Mesodermal cell (in vitro differentiated cells): ENCODE measurements at regions not wholly inside any gene's neighbourhood (a gene's known extent, or its start where the extent isn't known, plus 50 kb on each side); places are given as distances from the start of the nearest gene placed in this dataset.

Source experiments
- H3K27ac ChIP-seq: 2 replicates; pipeline ENCODE4 v1.7.0; 2013; ENCODE audit warnings: mild to moderate bottlenecking, low read depth, low read length, moderate library complexity; ENCODE audit not compliant: severe bottlenecking
- H3K36me3 ChIP-seq: 2 replicates; pipeline ENCODE4 v1.7.1; 2013; ENCODE audit warnings: mild to moderate bottlenecking, low read length, moderate library complexity; ENCODE audit not compliant: control insufficient read depth, insufficient read depth
- H3K4me1 ChIP-seq: one replicate; pipeline ENCODE4 v1.7.1; 2013; ENCODE audit warnings: mild to moderate bottlenecking, low read length; ENCODE audit not compliant: insufficient read depth, control insufficient read depth, poor library complexity, severe bottlenecking
- H3K4me3 ChIP-seq: 2 replicates; pipeline ENCODE4 v1.7.0; 2013; ENCODE audit warnings: low read length, control low read depth, mild to moderate bottlenecking; ENCODE audit not compliant: insufficient read depth, poor library complexity, severe bottlenecking; ENCODE audit errors: extremely low read depth
- H3K9me3 ChIP-seq: 2 replicates; pipeline ENCODE4 v1.7.1; 2013; ENCODE audit warnings: mild to moderate bottlenecking, low read length, moderate library complexity; ENCODE audit not compliant: control insufficient read depth
- WGBS, 2 experiments: methylation state at CpG; one replicate each; pipeline ENCODE4 v1.1.5; 2013; ENCODE audit warnings: missing lambda C conversion rate in 2 of 2; ENCODE audit not compliant: insufficient coverage in 2 of 2; 5-methylcytosine and 5-hydroxymethylcytosine counted together

DNA sequence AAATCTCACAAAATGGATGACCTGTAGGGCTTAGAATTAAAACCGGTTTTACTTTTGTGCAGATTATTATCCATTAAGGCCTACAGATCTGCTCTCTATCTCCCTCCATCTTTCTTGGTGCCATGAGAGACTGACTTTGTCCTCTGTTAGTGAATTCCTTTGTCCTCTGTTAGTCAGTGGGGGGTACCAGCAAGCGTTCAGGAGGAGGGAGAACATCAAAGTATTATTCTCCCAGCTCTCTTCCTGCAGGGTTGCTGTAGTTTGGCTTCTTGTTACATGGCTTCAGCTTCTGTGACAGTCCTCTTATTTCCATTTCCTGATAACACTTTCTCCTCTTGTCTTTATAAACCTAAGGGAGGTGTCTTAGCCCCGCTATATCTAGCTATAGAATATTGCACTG lies 850.5 kb upstream of the SEMA6A start:
- no peak overlapping the region for H3K27ac ChIP-seq
- no peaks in the 10 kb centered on the region for H3K4me1 ChIP-seq
- 70% methylated on average over 2 of the region's 3 CpGs; no CpG with 5 or more reads in 1 of the 2 experiments for WGBS, 2 experiments
- no peak overlapping the region for H3K4me3 ChIP-seq
- no peaks in the 10 kb centered on the region for H3K9me3 ChIP-seq
- H3K36me3 ChIP-seq: no peaks in the 10 kb centered on the region

DNA sequence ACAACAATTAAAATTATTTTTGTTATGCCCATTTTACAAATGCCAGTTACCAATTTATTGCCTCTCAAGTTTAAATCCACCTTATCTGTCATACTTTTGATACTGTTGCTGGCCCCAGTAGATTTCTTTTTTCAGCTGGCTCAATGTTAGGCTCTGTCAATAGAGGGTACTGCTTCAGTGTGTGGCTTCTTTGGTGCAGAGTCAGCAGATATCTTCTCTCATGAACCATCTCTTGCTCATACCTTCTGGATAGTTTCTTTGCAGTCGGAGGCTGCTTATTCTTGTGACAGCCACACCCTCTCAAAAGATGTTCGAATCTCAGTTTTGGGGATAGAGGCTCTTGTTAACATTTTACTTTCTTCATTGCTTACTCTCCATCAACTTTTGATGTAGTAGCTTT lies 849.9 kb upstream of the SEMA6A start:
- Histone ChIP-seq H3K4me3 (no peak overlapping the region), H3K9me3 (no peaks in the 10 kb centered on the region), H3K4me1 (no peaks in the 10 kb centered on the region), H3K36me3 (no peaks in the 10 kb centered on the region), H3K27ac (no peak overlapping the region)
- WGBS, 2 experiments: no CpG with 5 or more reads among the region's 2 CpGs

DNA sequence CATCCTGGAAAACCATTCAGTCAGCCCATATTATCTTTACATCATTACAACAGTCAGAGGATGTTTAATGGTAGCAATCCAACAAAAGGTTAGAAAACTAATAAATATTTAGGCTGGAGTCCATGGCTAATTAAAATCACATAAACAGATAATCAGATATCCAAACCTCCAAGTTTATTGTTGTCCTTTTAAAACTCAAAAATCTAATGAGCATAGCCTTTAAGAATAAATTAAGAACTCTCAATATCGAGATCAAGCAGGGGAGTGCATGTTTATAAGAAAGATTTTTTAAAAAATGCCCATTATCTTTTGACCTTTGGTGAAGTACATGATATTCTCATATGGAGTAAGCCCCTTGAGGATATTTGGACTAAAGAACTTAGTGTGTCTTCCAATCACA lies 842.9 kb upstream of the SEMA6A start:
- Histone ChIP-seq H3K27ac (no peak overlapping the region), H3K4me1 (no peaks in the 10 kb centered on the region), H3K9me3 (no peaks in the 10 kb centered on the region), H3K36me3 (no peaks in the 10 kb centered on the region), H3K4me3 (no peak overlapping the region)
- WGBS, 2 experiments: no CpG with 5 or more reads among the region's 1 CpG

DNA sequence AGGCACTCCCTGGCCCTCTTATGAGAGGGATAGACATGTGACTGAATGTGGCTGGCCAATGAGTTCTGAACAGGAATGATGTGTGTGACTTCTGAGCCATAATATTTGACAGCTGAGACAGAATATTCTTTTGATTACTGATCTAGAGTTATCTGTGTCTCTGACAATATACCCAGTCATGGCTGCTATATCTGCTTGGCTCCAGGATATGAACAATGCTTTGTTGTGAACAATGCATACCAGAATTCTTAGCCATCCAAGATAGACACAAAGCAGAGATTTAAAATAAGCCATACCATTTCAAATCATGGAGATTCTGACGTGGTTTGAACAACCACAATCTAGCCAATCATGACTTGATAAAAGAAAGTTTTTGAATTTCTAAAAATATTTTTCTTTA lies 840.3 kb upstream of the SEMA6A start:
- no peaks in the 10 kb centered on the region for H3K9me3 ChIP-seq
- no peaks in the 10 kb centered on the region for H3K36me3 ChIP-seq
- H3K27ac ChIP-seq: no peak overlapping the region
- no CpG with 5 or more reads among the region's 1 CpG for WGBS, 2 experiments
- no peak overlapping the region for H3K4me3 ChIP-seq
- no peaks in the 10 kb centered on the region for H3K4me1 ChIP-seq

DNA sequence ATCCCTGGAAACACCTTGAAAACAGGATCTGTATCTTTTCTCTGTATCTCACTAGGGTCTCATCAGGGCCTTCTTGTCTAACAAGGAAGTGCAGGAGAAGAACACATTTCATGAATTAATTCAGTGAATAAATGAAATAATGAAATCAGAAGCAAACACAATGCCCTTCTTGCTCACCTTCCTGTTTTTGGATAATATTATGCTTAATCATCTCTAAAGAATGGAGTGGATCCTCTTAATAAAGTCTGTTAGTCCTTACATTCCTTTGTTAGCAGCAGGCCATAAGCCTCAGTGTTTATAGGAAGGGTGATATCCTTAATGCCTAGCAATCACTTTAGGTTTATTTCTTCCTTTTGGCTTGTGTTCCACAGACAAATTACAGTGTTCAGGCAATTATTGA lies 837.1 kb upstream of the SEMA6A start:
- Histone ChIP-seq H3K36me3 (no peaks in the 10 kb centered on the region), H3K27ac (no peak overlapping the region), H3K9me3 (no peaks in the 10 kb centered on the region), H3K4me3 (no peak overlapping the region), H3K4me1 (no peaks in the 10 kb centered on the region)

DNA sequence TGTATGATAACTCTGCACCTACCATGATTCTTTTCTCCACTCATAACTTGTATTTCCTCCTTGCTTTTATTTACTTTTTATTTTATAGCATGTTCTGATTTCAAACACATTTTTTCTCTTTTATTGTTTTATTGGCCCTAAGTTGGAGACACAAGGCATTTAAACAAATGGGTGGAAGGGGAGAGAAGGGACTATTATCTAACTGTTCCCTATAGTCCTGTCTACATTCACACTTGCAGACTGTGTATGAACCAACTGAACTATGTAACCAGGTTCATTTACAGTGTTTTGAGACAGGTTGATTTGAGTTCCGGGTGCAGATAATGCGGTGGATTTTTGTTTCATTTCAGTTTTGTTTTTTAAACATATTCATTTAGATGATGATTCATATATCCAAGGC lies 830.6 kb upstream of the SEMA6A start:
- no CpG with 5 or more reads among the region's 2 CpGs for WGBS, 2 experiments
- H3K4me1 ChIP-seq: no peaks in the 10 kb centered on the region
- no peak overlapping the region for H3K27ac ChIP-seq
- H3K4me3 ChIP-seq: no peak overlapping the region
- no peaks in the 10 kb centered on the region for H3K9me3 ChIP-seq
- H3K36me3 ChIP-seq: no peaks in the 10 kb centered on the region

DNA sequence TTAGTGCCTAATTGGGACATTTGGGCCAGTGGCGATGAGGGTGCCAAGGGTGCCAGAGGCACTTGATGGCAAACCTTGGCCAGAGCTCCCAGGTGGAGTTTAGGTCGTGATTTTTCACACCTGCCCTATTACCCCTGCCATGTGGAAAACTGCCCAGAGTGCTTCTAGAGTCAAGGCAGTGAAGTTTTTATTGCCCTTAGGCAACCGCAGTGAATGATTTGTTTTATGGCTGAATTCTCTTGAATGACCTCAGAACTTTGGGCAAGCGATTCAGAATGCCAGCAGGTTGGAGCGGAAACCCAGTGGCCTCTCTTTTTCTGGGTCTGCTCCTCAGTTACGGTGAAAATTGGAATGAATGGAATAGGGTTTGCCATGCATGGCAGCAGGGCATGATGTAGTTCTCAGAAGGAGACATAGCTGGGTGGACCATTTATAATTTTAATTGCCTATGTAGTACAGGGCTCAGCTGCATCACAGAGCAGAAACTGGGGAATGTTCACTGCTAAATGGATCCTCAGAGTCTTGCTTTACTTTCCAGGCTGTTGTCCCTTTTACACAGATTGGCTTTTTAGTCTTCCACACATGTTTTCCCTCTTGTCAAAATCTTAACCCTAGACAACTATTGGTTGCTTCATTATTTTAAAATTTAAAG lies 820.0 kb upstream of the SEMA6A start:
- 93% methylated on average over 3 to 4 of the region's 6 CpGs for WGBS, 2 experiments
- Histone ChIP-seq H3K9me3 (no peaks in the 10 kb centered on the region), H3K36me3 (no peaks in the 10 kb centered on the region), H3K27ac (no peak overlapping the region), H3K4me3 (no peak overlapping the region), H3K4me1 (no peaks in the 10 kb centered on the region)

DNA sequence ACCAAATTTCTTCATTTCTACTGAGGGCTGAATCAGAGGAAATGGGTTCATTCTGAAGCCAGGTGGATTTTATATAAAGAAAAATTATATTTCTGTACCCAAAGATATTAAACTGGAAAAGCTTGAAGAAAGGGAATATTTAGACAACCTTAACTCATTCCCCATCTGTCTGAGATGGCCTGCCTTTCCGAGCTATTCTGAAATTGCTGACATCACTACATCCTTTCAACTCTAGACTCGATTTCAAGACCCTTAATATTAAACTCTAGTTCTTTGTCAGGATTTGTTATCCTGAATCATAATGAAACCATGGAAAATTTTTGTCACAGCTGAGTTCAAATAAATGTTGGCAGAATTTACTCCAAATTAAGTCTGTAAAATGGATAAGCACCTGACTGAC lies 818.5 kb upstream of the SEMA6A start:
- H3K36me3 ChIP-seq: no peaks in the 10 kb centered on the region
- H3K4me3 ChIP-seq: no peak overlapping the region
- H3K27ac ChIP-seq: no peak overlapping the region
- H3K4me1 ChIP-seq: no peaks in the 10 kb centered on the region
- no peaks in the 10 kb centered on the region for H3K9me3 ChIP-seq
- WGBS, 2 experiments: no CpG with 5 or more reads among the region's 2 CpGs

DNA sequence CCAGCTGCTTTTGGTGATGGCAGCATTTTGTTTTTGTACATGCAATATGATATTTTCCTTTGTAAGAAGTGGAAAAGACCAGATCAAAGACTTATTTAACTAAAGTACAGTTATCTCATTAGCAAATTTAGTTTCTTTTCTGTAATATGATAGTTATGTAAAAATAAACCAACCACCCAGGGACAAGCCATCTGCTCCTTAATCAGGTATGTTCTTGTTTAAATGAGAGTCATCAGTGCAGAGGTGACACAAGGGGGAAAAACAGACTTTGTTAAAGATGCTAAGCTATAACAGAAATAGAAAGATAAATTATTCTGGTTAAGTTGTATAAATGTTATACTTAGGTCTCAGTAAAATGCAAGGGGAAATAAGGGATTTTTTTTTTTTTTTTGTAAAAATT lies 805.7 kb upstream of the SEMA6A start:
- Histone ChIP-seq H3K4me1 (no peaks in the 10 kb centered on the region), H3K27ac (no peak overlapping the region), H3K9me3 (no peaks in the 10 kb centered on the region), H3K36me3 (no peaks in the 10 kb centered on the region), H3K4me3 (no peak overlapping the region)

DNA sequence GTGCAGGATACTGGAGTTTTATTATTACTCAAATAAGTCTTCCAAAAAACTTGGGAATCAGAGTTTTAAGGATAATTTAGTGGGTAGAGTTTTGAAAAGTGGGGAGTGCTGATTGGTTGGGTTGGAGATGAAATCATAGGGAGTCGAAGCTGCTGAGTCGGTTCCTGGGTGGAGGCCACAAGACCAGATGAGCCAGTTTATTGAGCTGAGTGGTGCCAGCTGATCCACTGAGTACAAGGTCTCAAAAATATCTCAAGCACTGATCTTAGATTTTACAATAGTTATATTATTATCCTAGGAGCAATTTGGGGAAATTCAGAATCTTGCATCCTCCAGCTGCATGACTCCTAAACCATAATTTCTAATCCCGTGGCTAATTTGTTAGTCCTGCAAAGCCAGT lies 804.9 kb upstream of the SEMA6A start:
- Histone ChIP-seq H3K36me3 (no peaks in the 10 kb centered on the region), H3K27ac (no peak overlapping the region), H3K4me1 (no peaks in the 10 kb centered on the region), H3K9me3 (no peaks in the 10 kb centered on the region), H3K4me3 (no peak overlapping the region)
- 64% methylated on average over 2 of the region's 3 CpGs; no CpG with 5 or more reads in 1 of the 2 experiments for WGBS, 2 experiments

DNA sequence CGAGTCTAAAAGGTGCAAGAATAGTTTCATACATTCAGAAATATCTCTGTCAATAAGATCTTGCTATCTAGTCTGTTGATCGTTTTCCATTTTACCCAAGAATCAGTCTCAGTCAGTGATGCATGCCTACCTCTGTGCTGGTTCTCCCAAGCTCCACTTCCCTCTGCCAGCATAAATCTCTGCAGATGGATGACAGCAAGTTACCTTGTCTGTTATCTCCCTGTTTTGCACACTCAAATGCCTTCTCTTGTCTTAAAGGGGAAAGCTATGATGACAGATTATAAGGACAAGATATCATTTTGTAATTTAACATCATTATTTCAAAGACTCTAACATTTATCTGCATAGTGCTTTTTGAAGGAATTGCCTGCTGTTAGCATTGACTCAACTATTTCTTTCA lies 802.1 kb upstream of the SEMA6A start:
- H3K4me1 ChIP-seq: no peaks in the 10 kb centered on the region
- H3K27ac ChIP-seq: no peak overlapping the region
- no peaks in the 10 kb centered on the region for H3K36me3 ChIP-seq
- H3K9me3 ChIP-seq: no peaks in the 10 kb centered on the region
- H3K4me3 ChIP-seq: no peak overlapping the region
- 67 to 75% methylated on average over 1 of the region's 2 CpGs for WGBS, 2 experiments

DNA sequence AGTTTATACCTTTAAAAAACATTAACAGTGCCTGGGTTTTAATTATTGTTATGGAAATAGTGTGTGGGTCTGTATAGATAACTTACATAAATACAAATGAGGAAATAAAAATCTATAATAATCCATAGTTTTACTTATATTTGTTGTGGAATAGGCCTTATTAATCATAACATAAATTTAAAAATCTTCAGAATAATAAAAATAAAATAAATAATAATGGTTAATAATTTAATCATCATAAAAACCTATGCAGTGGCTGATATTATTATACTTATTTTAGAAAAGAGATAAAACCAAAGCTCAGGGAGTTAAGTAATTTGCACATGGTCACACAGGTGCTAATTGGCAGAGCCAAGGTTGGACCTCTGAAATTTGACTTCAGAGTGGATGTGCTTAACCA lies 785.3 kb upstream of the SEMA6A start:
- no peak overlapping the region for H3K27ac ChIP-seq
- no peak overlapping the region for H3K4me3 ChIP-seq
- no peaks in the 10 kb centered on the region for H3K9me3 ChIP-seq
- H3K4me1 ChIP-seq: no peaks in the 10 kb centered on the region
- no peaks in the 10 kb centered on the region for H3K36me3 ChIP-seq
